Renal cortex interstitium (tissue), 11 donors: ENCODE measurements at regions not wholly inside any gene's neighbourhood (a gene's known extent, or its start where the extent isn't known, plus 50 kb on each side); places are given as distances from the start of the nearest gene placed in this dataset.

ENCODE experiments used
- DNase-seq, 11 donors: peaks; one replicate each; pipeline ENCODE4 v3.0.0-alpha.2; 2013; ENCODE audit warnings: low read depth in 9 of 11, low spot score in 4 of 11; ENCODE audit errors: extremely low read depth in 1 of 11

GRCh38 chr7:15778191-15778590, 91.7 kb upstream of the MEOX2 start:
- no peak for DNase-seq

GRCh38 chr7:15765753-15766152, 79.3 kb upstream of the MEOX2 start:
- no peak for DNase-seq

DNA sequence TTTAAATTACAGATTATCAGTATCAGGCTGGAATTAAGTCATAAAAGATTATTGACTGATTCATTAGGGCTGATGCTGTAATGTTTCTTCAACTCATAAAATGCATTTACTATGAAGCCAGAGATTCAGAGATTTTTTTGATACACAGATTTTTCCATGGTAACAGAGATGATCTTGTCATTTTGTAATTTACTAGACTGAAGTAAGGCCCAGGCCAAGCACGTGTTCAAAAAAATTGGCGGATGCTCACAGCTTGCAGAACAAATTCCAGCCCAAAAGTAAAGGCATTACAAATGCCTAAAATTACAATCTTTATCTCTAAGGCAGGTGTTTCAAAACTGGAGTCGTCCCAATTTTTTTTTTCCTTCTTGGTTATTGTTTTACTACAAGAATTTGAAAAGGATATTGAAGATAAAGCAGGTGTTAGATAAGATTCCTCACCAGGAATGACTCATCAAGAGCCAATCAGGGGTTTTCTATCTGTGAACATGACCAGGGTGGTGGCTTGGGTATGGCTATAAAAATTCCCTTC, 78.4 kb upstream of the MEOX2 start:
- no peak for DNase-seq

GRCh38 chr7:15764010-15764409, 77.5 kb upstream of the MEOX2 start:
- no peak for DNase-seq

DNA sequence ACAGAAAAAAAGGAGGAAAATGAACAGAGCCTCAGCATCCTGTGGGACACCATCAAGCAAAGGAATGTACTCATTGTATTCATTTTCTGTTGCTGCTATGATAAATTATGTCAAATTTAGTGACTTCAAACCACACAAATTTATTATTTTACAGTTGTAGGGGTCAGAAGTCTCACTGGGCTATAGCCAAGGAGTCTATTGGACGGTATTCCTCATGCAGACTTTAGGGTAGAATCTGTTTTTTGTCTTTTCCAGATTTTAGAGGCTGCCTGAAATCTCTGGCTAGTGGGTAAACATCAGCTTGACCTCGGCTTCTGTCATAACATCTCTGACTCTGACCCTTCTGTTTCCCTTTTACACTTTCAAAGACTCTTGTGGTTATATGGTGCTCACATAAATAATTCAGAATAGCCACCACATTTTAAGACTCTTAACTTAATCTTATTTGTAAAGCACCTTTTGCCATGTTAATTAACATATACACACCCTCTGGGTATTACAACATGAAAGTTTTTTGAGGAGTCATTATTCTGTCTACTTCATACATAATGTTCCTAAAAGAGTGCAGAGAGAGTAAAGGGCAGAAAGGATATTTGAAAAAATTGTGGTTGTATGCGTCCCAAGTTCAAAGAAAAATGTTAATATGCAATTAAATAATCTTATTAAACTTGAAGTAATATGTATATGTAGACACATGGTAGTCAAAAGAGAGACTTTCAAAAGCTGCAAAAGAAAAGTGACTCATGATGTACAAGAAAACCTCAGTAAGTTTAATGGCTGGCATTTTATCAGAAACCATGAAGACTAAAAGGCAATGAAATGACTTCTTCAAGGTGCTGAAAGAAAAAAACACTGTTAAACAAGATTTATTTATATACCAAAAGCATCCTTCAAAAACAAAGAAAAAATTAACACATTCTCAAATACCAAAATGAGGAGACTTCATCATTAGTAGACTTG, 70.8 kb upstream of the MEOX2 start:
- no peak for DNase-seq

DNA sequence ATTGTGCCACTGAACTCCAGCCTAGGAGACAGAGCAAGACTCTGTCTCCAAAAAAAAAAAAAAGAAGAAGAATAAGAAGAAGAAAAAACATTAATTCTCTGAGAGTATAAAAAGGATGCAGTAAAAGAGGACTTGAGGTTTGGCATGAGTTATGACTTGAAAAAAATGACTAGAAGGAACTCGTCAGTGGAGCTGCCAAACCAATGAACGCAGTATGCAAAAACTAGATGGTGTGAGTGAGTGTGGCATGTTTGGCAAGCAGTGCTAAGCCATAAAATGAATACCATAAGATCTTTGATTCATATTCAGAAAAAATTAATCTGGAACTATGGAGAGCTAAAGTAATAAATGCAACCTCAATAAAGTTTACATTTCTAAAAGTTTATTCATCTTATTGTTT, 68.6 kb upstream of the MEOX2 start:
- no peak for DNase-seq

DNA sequence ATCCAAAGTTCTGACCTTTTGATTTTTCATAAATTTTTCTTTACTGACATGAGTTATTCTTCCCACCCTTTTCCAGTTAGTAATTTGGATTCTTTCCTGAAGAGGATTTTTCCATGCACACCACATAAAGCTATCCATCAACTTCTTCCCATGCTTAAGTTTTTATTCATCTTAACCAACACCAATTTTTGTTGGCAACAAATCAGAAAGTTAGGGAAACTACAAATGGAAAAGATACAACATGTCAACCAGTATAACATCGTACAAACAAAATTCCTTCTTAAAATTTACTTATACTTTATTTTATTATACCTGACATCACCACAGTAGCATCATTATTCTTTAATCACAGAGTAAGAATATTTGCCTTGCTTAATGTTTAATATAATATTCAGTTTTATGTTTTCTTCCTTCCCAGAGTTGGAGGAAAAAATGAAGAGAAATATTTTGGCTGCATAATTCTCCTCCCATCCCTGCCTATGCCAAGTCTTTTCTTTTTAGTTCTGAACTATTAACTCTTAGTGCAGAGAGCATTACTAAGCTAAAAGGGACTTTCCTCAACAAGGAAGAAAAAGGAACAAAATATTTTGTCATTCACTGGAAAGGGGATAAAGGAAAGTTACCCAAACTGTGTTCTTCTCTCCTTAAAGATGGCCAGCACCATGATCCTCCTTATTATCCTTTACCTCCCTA, 67.5 kb upstream of the MEOX2 start:
- no peak for DNase-seq

DNA sequence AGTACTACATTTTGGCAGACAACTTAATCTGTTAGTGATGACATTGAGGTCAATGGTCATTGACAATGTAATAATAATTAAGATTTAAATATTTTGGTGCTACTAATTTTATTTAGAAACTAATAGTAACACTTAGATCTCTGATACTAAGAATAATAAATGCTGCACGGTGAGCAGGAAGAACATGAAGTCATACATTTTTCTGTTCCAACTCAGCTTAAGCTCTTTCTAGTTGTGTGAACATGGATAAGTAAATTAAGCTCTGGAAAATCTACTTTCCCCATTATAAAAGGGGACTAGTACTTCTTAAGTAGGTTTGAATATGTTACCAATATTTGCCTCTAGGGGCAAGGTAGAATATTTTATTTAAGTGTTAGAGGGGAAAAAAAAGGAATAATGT, 65.9 kb upstream of the MEOX2 start:
- no peak for DNase-seq

GRCh38 chr7:15751191-15751701, 64.8 kb upstream of the MEOX2 start:
- no peak for DNase-seq

GRCh38 chr7:15750727-15751126, 64.2 kb upstream of the MEOX2 start:
- DNase-seq, result no peak

DNA sequence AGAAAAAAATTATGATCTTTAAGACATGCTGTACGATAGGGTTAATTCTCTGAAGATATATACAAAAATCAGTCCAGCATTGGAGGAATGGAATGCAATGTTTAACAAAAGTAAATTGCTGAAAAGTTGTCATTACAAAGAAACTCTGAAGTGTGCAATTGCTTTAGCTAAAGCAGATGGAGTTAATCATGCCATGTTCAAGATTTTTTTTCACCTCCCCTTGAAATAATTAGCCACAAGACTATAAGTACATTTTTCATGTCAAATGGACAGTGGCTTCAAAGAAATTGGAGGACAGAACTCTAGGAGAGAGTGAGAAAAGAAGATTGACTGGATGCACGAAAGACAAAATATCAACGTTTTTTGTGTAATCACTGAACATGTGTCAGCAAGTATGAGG, 63.1 kb upstream of the MEOX2 start:
- no peak for DNase-seq

GRCh38 chr7:15747712-15748111, 61.2 kb upstream of the MEOX2 start:
- no peak for DNase-seq

DNA sequence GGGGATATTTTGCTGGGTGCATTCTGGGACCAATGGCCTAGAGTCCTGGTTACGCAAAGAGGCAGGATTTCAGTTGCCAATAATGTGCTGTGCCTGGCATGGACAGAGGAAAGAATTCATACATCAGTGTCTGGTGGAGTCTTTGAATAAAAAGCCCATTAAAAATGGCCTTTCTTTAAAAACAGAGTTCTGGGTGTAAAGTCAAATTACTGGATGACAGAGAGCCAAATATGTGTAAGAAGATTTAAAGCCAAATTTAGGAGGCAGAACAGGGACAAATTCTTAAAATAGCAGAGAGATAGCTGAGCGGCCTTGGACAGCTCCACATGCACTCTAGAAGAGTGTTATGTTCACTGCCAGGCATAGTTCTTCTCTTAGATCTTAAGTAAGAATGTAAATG, 60.8 kb upstream of the MEOX2 start:
- DNase-seq, result no peak

- DNase-seq, result no peak
These were observed 57.5 kb upstream of the MEOX2 start for GRCh38 chr7:15743926-15744480.

DNA sequence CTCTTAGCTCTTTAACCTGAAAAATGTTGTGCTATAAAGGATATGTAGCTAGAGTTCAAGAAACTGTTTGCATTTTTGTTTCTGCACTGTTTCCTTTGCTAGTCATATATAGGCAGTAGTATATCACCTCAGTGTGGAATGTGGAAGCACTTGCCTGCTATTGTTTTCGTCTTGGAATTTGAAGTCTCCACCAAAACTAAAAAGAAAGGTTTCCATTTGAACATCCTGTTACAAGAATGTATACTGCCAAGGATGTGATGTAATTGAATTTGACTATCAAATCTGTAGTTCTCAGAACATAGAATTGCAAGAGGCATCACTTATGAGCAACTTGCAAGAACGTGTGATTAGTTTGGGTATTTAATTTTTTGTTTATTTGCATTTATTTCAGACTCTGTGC, 51.1 kb upstream of the MEOX2 start:
- DNase-seq, result no peak
